ENCODE measurements at regions not wholly inside any gene's neighbourhood (a gene's known extent, or its start where the extent isn't known, plus 50 kb on each side); places are given as distances from the start of the nearest gene placed in this dataset.

- no peak for DNase-seq (ENCODE audit: low spot score)
Observed at GRCh38 chr4:61024610-61025009, 175.5 kb upstream of the ADGRL3 start.

DNA sequence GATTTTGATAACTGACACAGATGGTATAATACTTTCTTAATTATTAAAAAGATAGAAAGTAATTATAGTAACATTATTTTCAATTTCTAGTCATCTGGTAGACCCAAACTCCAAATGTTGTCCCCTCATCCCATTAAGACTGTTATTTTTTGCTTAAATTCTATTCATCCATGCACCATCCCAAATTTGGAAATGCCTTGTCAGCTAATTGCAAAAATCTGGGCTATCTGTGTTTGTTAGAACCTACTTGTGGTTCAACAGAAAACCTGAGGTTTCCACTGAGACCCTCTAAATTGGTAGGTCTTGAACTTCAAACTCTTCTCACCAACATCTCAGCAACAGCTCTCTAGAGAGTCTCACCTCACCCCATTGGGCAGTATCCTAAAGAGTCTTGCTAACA is 172.2 kb upstream of the ADGRL3 start:
- DNase-seq (ENCODE audit: low spot score) = no peak

GRCh38 chr4:61036071-61036684 is 163.9 kb upstream of the ADGRL3 start:
- no peak for DNase-seq (ENCODE audit: low spot score)

DNA sequence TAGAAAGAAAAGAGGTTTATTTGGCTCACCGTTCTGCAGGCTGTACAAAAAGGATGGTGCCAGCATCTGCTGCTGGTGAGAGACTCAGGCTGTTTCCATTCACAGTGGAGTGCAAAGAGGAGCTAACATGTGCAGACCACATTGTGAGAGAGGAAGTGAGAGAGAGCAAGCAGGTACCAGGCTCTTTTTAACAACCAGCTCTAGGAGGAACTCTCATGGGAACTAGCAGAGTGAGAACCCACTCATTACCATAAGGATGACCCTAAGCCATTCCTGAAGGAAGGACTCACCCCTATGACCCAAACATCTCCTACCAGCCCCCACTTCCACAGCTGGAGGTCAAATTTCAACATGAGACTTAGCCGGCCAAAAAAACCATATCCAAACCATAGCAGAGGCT is 158.6 kb upstream of the ADGRL3 start:
- DNase-seq (ENCODE audit: low spot score) = no peak

- DNase-seq (ENCODE audit: low spot score) = no peak
Observed at GRCh38 chr4:61044837-61045236, 155.3 kb upstream of the ADGRL3 start.

DNA sequence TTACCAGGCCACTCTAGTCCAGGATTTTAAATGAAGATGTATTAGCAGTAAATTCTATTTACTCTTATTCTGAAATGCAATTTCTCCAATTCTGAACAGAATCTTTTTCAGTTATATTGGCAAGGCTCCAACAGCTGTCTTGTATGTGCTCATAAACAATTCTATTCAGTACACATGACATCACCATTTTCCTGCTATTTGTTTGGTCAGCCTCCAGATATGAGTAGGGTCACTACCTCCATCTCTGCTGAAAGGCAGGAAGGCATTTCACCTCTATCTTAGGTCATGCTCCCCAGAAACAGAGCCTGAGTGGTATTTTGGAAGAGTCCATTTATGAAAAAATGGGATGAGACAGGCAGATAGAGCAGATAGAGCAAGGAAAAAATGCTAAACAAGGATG is 151.1 kb upstream of the ADGRL3 start:
- DNase-seq (ENCODE audit: low spot score) = no peak

DNA sequence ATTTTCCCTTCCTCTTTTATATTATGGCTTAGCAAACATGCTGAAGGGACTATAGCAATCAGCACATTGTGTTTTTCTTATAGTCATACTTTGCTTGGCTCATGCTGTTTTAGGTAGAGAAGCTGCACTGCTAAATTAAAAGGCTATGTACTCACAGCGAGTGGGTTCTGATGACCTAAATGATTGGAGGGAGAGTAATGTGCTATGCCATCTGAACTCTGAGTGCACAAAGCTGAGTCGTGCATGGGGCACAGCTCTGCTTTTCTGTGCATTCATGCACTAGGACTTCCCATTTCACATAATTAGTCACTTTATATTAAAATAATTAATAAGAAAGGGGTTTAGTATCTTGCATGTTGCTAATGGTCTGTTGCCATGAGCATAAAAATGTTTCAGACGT is 132.7 kb upstream of the ADGRL3 start:
- no peak for DNase-seq (ENCODE audit: low spot score)

GRCh38 chr4:61068060-61068459 is 132.1 kb upstream of the ADGRL3 start:
- no peak for DNase-seq (ENCODE audit: low spot score)

GRCh38 chr4:61068745-61069144 is 131.4 kb upstream of the ADGRL3 start:
- DNase-seq (ENCODE audit: low spot score) = no peak

- DNase-seq (ENCODE audit: low spot score) = no peak
Observed at GRCh38 chr4:61070269-61070668, 129.9 kb upstream of the ADGRL3 start.

GRCh38 chr4:61079427-61079826 is 120.7 kb upstream of the ADGRL3 start:
- no peak for DNase-seq (ENCODE audit: low spot score)

DNA sequence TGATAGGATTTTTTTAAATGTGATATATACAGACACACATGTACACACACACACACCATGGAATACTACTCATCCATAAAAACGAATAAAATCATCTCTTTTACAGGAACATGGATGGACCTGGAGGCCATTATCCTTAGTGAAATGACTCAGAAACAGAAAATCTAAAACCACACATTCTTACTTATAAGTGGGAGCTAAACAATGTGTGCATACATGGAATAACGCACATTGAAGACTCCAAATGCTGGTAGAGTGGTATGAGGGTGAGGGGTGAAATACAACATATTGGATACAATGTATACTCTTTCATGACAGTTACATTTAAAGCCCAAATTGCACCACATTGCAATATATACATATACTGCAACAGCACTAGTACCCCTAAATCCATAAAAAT is 120.2 kb upstream of the ADGRL3 start:
- DNase-seq (ENCODE audit: low spot score) = no peak

DNA sequence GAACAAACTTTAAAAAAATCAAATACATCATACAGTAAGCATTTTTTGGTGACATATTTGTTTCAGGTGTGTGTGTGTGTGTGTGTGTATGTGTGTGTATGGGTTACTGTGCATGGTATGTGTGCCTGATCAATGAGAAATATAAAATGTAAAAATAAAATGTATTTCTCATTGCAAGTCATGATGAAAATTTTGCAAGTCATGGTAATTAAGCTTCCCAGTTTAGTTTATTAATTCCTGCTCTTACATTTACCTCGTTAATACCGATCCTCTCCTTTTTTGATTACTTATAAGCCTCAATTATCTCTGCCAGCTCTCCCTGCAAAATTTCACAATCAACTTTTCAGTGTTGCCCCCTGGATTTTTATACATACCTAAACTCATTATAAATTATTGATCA is 114.6 kb upstream of the ADGRL3 start:
- no peak for DNase-seq (ENCODE audit: low spot score)

- no peak for DNase-seq (ENCODE audit: low spot score)
Observed at GRCh38 chr4:61086357-61086756, 113.8 kb upstream of the ADGRL3 start.

GRCh38 chr4:61086979-61087378 is 113.1 kb upstream of the ADGRL3 start:
- DNase-seq (ENCODE audit: low spot score) = no peak

GRCh38 chr4:61094854-61095598 is 105.1 kb upstream of the ADGRL3 start:
- DNase-seq (ENCODE audit: low spot score) = no peak

GRCh38 chr4:61128682-61129081 is 71.4 kb upstream of the ADGRL3 start:
- DNase-seq (ENCODE audit: low spot score) = no peak

GRCh38 chr4:61129971-61130370 is 70.2 kb upstream of the ADGRL3 start:
- DNase-seq (ENCODE audit: low spot score) = no peak

- no peak for DNase-seq (ENCODE audit: low spot score)
Observed at GRCh38 chr4:61143461-61143860, 56.7 kb upstream of the ADGRL3 start.

DNA sequence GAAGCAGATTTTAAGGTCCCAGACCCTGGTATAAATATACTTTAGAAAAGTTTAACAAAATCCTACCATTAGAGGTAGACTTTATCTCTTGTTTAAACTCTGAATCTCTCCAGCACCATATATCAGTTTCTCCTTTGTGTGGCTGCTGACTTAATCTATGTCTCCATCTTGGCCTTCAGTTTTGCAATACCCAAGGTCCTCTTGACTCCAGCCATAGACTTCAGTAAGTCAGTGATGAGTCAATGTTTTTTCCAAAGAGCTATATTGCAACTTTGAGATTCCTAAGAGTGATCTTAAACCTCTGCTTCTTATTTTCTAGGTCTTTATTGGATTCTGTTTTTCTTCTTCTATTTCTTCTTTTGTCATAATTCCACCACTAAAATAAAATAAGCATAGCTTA is 50.8 kb upstream of the ADGRL3 start:
- no peak for DNase-seq (ENCODE audit: low spot score)

Data from GM03348 (cell line).